GM12878 (cell line): ENCODE measurements at regions not wholly inside any gene's neighbourhood (a gene's known extent, or its start where the extent isn't known, plus 50 kb on each side); places are given as distances from the start of the nearest gene placed in this dataset.

Experiments
- CHD2 ChIP-seq: IDR thresholded peaks from 2 replicates; pipeline ENCODE4 v1.6.1; 2011; ENCODE audit warnings: low read depth, low read length, improper control_type of control experiment, borderline replicate concordance
- CTCF ChIP-seq, 3 experiments: IDR thresholded peaks in 2 of 3; conservative IDR thresholded peaks in 1 of 3; 2 replicates each; pipeline ENCODE4 v1.5.1; 2011; ENCODE audit warnings: low read depth in 3 of 3, low read length in 3 of 3, mild to moderate bottlenecking in 3 of 3, control low read depth in 2 of 3, moderate library complexity in 2 of 3, inconsistent platforms in 1 of 3, mixed read lengths in 1 of 3; ENCODE audit not compliant: control insufficient read depth in 2 of 3, insufficient read depth in 1 of 3; ENCODE audit errors: extremely low read depth in 1 of 3
- EZH2 ChIP-seq: IDR thresholded peaks from 2 replicates; pipeline ENCODE4 v1.6.1; 2012; ENCODE audit warnings: low read depth, mild to moderate bottlenecking, control low read depth, inconsistent platforms, low read length, borderline replicate concordance; ENCODE audit not compliant: control insufficient read depth
- FOXK2 ChIP-seq: fragments of 450-650 bp; IDR thresholded peaks from 2 replicates; pipeline ENCODE4 v1.6.1; 2017; ENCODE audit warnings: mild to moderate bottlenecking, moderate library complexity
- GABPA ChIP-seq: IDR thresholded peaks from 2 replicates; pipeline ENCODE4 v1.6.1; 2014; ENCODE audit warnings: antibody characterized with exemption, low read depth, mild to moderate bottlenecking, inconsistent platforms
- HDAC2 ChIP-seq: fragments of 200-600 bp; sonication (generic); IDR thresholded peaks from 2 replicates; pipeline ENCODE4 v1.6.1; 2017
- KDM1A ChIP-seq: fragments of 200-600 bp; sonication (generic); IDR thresholded peaks from 2 replicates; pipeline ENCODE4 v1.6.1; 2016; ENCODE audit warnings: borderline replicate concordance
- MAX ChIP-seq: IDR thresholded peaks from 2 replicates; pipeline ENCODE4 v1.6.1; 2012; ENCODE audit warnings: low read depth, low read length, improper control_type of control experiment
- NBN ChIP-seq: fragments of 450-650 bp; IDR thresholded peaks from 2 replicates; pipeline ENCODE4 v1.6.1; 2016
- POLR2AphosphoS5 ChIP-seq: IDR thresholded peaks from 2 replicates; pipeline ENCODE4 v1.6.1; 2011; ENCODE audit warnings: mild to moderate bottlenecking, low read length, inconsistent platforms
- SP1 ChIP-seq: IDR thresholded peaks from one replicate; pipeline ENCODE4 v1.6.1; 2011; ENCODE audit warnings: low read depth, low read length
- TARDBP ChIP-seq: IDR thresholded peaks from 2 replicates; pipeline ENCODE4 v1.6.1; 2016; ENCODE audit warnings: borderline replicate concordance
- TBL1XR1 ChIP-seq: IDR thresholded peaks from 2 replicates; pipeline ENCODE4 v1.6.1; 2012; ENCODE audit warnings: low read depth, low read length, improper control_type of control experiment

GRCh38 chr10:63832686-63833085 lies 311.5 kb downstream of the REEP3 start:
- no peak for TF ChIP-seq EZH2
- no peak for TF ChIP-seq NBN
- no peak for TF ChIP-seq MAX
- TF ChIP-seq HDAC2, result no peak
- no peak for TF ChIP-seq FOXK2
- no peak for TF ChIP-seq TBL1XR1
- no peak for TF ChIP-seq KDM1A
- TF ChIP-seq CHD2, result no peak
- no peak for TF ChIP-seq CTCF (IDR thresholded peaks at IDR 0.05 in 2 of 3, conservative IDR thresholded peaks at IDR 0.05 in 1 of 3; ENCODE audit: control insufficient read depth in 2 of 3, extremely low read depth in 1 of 3, insufficient read depth in 1 of 3, low read depth in 3 of 3, low read length in 3 of 3)
- TF ChIP-seq SP1, result no peak
- no peak for TF ChIP-seq GABPA
- no peak for TF ChIP-seq POLR2AphosphoS5
- TF ChIP-seq TARDBP, result no peak
